GM23338 (cell line): ENCODE measurements at regions not wholly inside any gene's neighbourhood (a gene's known extent, or its start where the extent isn't known, plus 50 kb on each side); places are given as distances from the start of the nearest gene placed in this dataset.

Experiments
- ATAC-seq: fragments of 200-7000 bp; cut with Tn5 transposase; 3 replicates; pipeline ENCODE4 v1.9.1; 2020
- DNase-seq: peaks from one replicate; pipeline ENCODE4 v3.0.0-alpha.2; 2015; ENCODE audit warnings: low spot score
- H2AFZ ChIP-seq: fragments of 200-600 bp; sonication (generic); 2 replicates; pipeline ENCODE4 v1.8.0; 2016; ENCODE audit warnings: antibody characterized with exemption, mild to moderate bottlenecking, moderate library complexity
- H3F3A ChIP-seq: fragments of 200-600 bp; sonication (generic); replicated peaks from 2 replicates; pipeline ENCODE4 v1.8.0; 2017; ENCODE audit warnings: antibody characterized with exemption, mixed run types, low read depth
- H3K27ac ChIP-seq: fragments of 200-600 bp; sonication (generic); 2 replicates; pipeline ENCODE4 v1.6.1; 2016; ENCODE audit warnings: low read depth
- H3K27me3 ChIP-seq: fragments of 200-600 bp; sonication (generic); 2 replicates; pipeline ENCODE4 v1.8.0; 2016; ENCODE audit warnings: mild to moderate bottlenecking, mixed run types, moderate library complexity; ENCODE audit not compliant: insufficient read depth
- H3K36me3 ChIP-seq: fragments of 200-600 bp; sonication (generic); 2 replicates; pipeline ENCODE4 v1.8.0; 2016; ENCODE audit warnings: mild to moderate bottlenecking; ENCODE audit not compliant: insufficient read depth
- H3K4me1 ChIP-seq: fragments of 200-600 bp; sonication (generic); 2 replicates; pipeline ENCODE4 v1.8.0; 2016; ENCODE audit warnings: mild to moderate bottlenecking, moderate library complexity; ENCODE audit not compliant: insufficient read depth
- H3K4me2 ChIP-seq: fragments of 200-600 bp; sonication (generic); 2 replicates; pipeline ENCODE4 v1.7.1; 2017; ENCODE audit warnings: mixed run types
- H3K4me3 ChIP-seq: fragments of 200-600 bp; sonication (generic); 2 replicates; pipeline ENCODE4 v1.6.1; 2016; ENCODE audit warnings: mixed run types
- H3K79me2 ChIP-seq: fragments of 200-600 bp; sonication (generic); replicated peaks from 2 replicates; pipeline ENCODE4 v1.8.0; 2017; ENCODE audit warnings: mild to moderate bottlenecking; ENCODE audit not compliant: insufficient read depth
- H3K9me2 ChIP-seq: fragments of 200-600 bp; sonication (generic); 2 replicates; pipeline ENCODE4 v1.8.0; 2017; ENCODE audit not compliant: insufficient read depth
- H4K20me1 ChIP-seq: fragments of 200-600 bp; sonication (generic); replicated peaks from 2 replicates; pipeline ENCODE4 v1.8.0; 2017; ENCODE audit warnings: mild to moderate bottlenecking; ENCODE audit not compliant: insufficient read depth
- H3K27ac Mint-ChIP-seq: 2 replicates; pipeline ENCODE4 v1.8.0; 2020; ENCODE audit warnings: inconsistent platforms, mild to moderate bottlenecking, moderate library complexity, mixed read lengths
- H3K27me3 Mint-ChIP-seq: 3 replicates; pipeline ENCODE4 v1.8.0; 2022; ENCODE audit warnings: low read depth, mild to moderate bottlenecking, moderate library complexity, mixed read lengths, inconsistent platforms; ENCODE audit not compliant: insufficient read depth, poor library complexity
- H3K36me3 Mint-ChIP-seq: 3 replicates; pipeline ENCODE4 v1.8.0; 2021; ENCODE audit warnings: low read depth, mild to moderate bottlenecking, inconsistent platforms, moderate library complexity, mixed read lengths
- H3K4me1 Mint-ChIP-seq: 3 replicates; pipeline ENCODE4 v1.8.0; 2020; ENCODE audit warnings: mild to moderate bottlenecking, inconsistent platforms, mixed read lengths
- H3K4me3 Mint-ChIP-seq: 3 replicates; pipeline ENCODE4 v1.8.0; 2021; ENCODE audit warnings: moderate library complexity, mild to moderate bottlenecking, inconsistent platforms, mixed read lengths
- H3K9me3 Mint-ChIP-seq: 3 replicates; pipeline ENCODE4 v1.8.0; 2020; ENCODE audit warnings: moderate library complexity, mild to moderate bottlenecking, inconsistent platforms, mixed read lengths
- CREB1 ChIP-seq: fragments of 250-450 bp; sonication (Bioruptor Pico); IDR thresholded peaks from 2 replicates; pipeline ENCODE4 v1.5.0; 2020; ENCODE audit warnings: low read depth, mild to moderate bottlenecking, moderate library complexity
- CTCF ChIP-seq, 2 experiments: fragments of 200-600 bp in 1 of 2; sonication (generic) in 1 of 2; conservative IDR thresholded peaks; 2 replicates each; pipeline versions ENCODE4 v1.5.1 to v1.6.1; 2016 to 2017; ENCODE audit warnings: antibody characterized with exemption in 2 of 2, low read depth in 2 of 2, mild to moderate bottlenecking in 2 of 2, moderate library complexity in 1 of 2
- ETS1 ChIP-seq: IDR thresholded peaks from 2 replicates; pipeline ENCODE4 v1.6.1; 2016; ENCODE audit warnings: antibody characterized with exemption
- EZH2phosphoT487 ChIP-seq: fragments of 200-600 bp; sonication (generic); IDR thresholded peaks from one replicate; pipeline ENCODE4 v1.8.1; 2018; ENCODE audit warnings: antibody characterized with exemption; ENCODE audit not compliant: unreplicated experiment
- JUNB ChIP-seq: IDR thresholded peaks from one replicate; pipeline ENCODE4 v1.6.1; 2016; ENCODE audit warnings: antibody characterized with exemption; ENCODE audit not compliant: unreplicated experiment
- NANOG ChIP-seq: IDR thresholded peaks from 2 replicates; pipeline ENCODE4 v1.6.1; 2016; ENCODE audit warnings: antibody characterized with exemption, borderline replicate concordance
- POLR2AphosphoS5 ChIP-seq: IDR thresholded peaks from 2 replicates; pipeline ENCODE4 v1.6.1; 2016; ENCODE audit warnings: antibody characterized with exemption, low read depth
- REST ChIP-seq: IDR thresholded peaks from one replicate; pipeline ENCODE4 v1.6.1; 2018; ENCODE audit warnings: antibody characterized with exemption; ENCODE audit not compliant: unreplicated experiment
- STAT1 ChIP-seq: IDR thresholded peaks from one replicate; pipeline ENCODE4 v1.6.1; 2016; ENCODE audit warnings: antibody characterized with exemption; ENCODE audit not compliant: unreplicated experiment
- ZNF331 ChIP-seq: fragments of 250-450 bp; sonication (Bioruptor Pico); IDR thresholded peaks from 2 replicates; pipeline ENCODE4 v1.5.0; 2020; ENCODE audit warnings: low read depth, mild to moderate bottlenecking, moderate library complexity
- ZNF462 ChIP-seq: fragments of 250-450 bp; sonication (Bioruptor Pico); IDR thresholded peaks from 2 replicates; pipeline ENCODE4 v1.5.0; 2020; ENCODE audit warnings: mild to moderate bottlenecking, moderate library complexity

- Histone ChIP-seq H3K4me3 (no peak overlapping the region), H3K36me3 (no peaks in the 10 kb centered on the region), H4K20me1 (no peaks in the 10 kb centered on the region), H2AFZ (no peak overlapping the region), H3K27me3 (no peaks in the 10 kb centered on the region), H3K4me1 (no peaks in the 10 kb centered on the region), H3K79me2 (no peaks in the 10 kb centered on the region), H3F3A (no peaks in the 10 kb centered on the region), H3K27ac (no peak overlapping the region), H3K9me2 (no peaks in the 10 kb centered on the region), H3K4me2 (no peak overlapping the region)
- TF ChIP-seq POLR2AphosphoS5 (no peak), ZNF331 (CRISPR knock-in tag) (no peak), JUNB (no peak), EZH2phosphoT487 (no peak), ZNF462 (CRISPR knock-in tag) (no peak), CTCF (conservative IDR thresholded peaks at IDR 0.05; ENCODE audit: low read depth in 2 of 2) (no peak), REST (no peak), NANOG (no peak), STAT1 (no peak), CREB1 (CRISPR knock-in tag) (no peak), ETS1 (no peak)
- Mint-ChIP-seq H3K9me3 (0 out of 3 replicates have a peak, but pooled peaks cover 4% of the 10 kb centered on the region), H3K27ac (no peak overlapping the region), H3K36me3 (no peaks in the 10 kb centered on the region), H3K4me3 (no peak overlapping the region), H3K4me1 (peaks cover 36% of the 10 kb centered on the region; the same call in 2 of the 3 replicates), H3K27me3 (peaks cover 8% of the 10 kb centered on the region)
- DNase-seq (no peak), ATAC-seq (no peak)
Observed at GRCh38 chrX:39895218-39896110, 202.3 kb downstream of the BCOR start.
